GM23338 (cell line): ENCODE measurements at regions not wholly inside any gene's neighbourhood (a gene's known extent, or its start where the extent isn't known, plus 50 kb on each side); places are given as distances from the start of the nearest gene placed in this dataset.

Source experiments
- CREB1 ChIP-seq: fragments of 250-450 bp; sonication (Bioruptor Pico); IDR thresholded peaks from 2 replicates; pipeline ENCODE4 v1.5.0; 2020; ENCODE audit warnings: low read depth, mild to moderate bottlenecking, moderate library complexity
- EZH2 ChIP-seq: fragments of 200-600 bp; sonication (generic); IDR thresholded peaks from one replicate; pipeline ENCODE4 v1.8.0; 2017; ENCODE audit warnings: antibody characterized with exemption, mild to moderate bottlenecking, low read depth; ENCODE audit not compliant: unreplicated experiment
- EZH2phosphoT487 ChIP-seq: fragments of 200-600 bp; sonication (generic); IDR thresholded peaks from one replicate; pipeline ENCODE4 v1.8.1; 2018; ENCODE audit warnings: antibody characterized with exemption; ENCODE audit not compliant: unreplicated experiment
- JUNB ChIP-seq: IDR thresholded peaks from one replicate; pipeline ENCODE4 v1.6.1; 2016; ENCODE audit warnings: antibody characterized with exemption; ENCODE audit not compliant: unreplicated experiment
- NANOG ChIP-seq: IDR thresholded peaks from 2 replicates; pipeline ENCODE4 v1.6.1; 2016; ENCODE audit warnings: antibody characterized with exemption, borderline replicate concordance
- POLR2AphosphoS5 ChIP-seq: IDR thresholded peaks from 2 replicates; pipeline ENCODE4 v1.6.1; 2016; ENCODE audit warnings: antibody characterized with exemption, low read depth
- STAT1 ChIP-seq: IDR thresholded peaks from one replicate; pipeline ENCODE4 v1.6.1; 2016; ENCODE audit warnings: antibody characterized with exemption; ENCODE audit not compliant: unreplicated experiment
- ZNF114 ChIP-seq: fragments of 250-450 bp; sonication (Bioruptor Pico); IDR thresholded peaks from 2 replicates; pipeline ENCODE4 v1.5.0; 2020; ENCODE audit warnings: mild to moderate bottlenecking, moderate library complexity
- ZNF331 ChIP-seq: fragments of 250-450 bp; sonication (Bioruptor Pico); IDR thresholded peaks from 2 replicates; pipeline ENCODE4 v1.5.0; 2020; ENCODE audit warnings: low read depth, mild to moderate bottlenecking, moderate library complexity
- TF ChIP-seq, protein P1 (sequence below), 2 experiments: fragments of 200-600 bp in 1 of 2; sonication (generic) in 1 of 2; conservative IDR thresholded peaks; 2 replicates each; pipeline versions ENCODE4 v1.5.1 to v1.6.1; 2016 to 2017; ENCODE audit warnings: antibody characterized with exemption in 2 of 2, low read depth in 2 of 2, mild to moderate bottlenecking in 2 of 2, moderate library complexity in 1 of 2
- TF ChIP-seq, protein P2 (sequence below): IDR thresholded peaks from one replicate; pipeline ENCODE4 v1.6.1; 2018; ENCODE audit warnings: antibody characterized with exemption; ENCODE audit not compliant: unreplicated experiment
- TF ChIP-seq, protein P3 (sequence below): IDR thresholded peaks from 2 replicates; pipeline ENCODE4 v1.6.1; 2016; ENCODE audit warnings: antibody characterized with exemption
- TF ChIP-seq, protein P4 (sequence below): fragments of 250-450 bp; sonication (Bioruptor Pico); IDR thresholded peaks from 2 replicates; pipeline ENCODE4 v1.5.0; 2020; ENCODE audit warnings: mild to moderate bottlenecking, moderate library complexity

DNA sequence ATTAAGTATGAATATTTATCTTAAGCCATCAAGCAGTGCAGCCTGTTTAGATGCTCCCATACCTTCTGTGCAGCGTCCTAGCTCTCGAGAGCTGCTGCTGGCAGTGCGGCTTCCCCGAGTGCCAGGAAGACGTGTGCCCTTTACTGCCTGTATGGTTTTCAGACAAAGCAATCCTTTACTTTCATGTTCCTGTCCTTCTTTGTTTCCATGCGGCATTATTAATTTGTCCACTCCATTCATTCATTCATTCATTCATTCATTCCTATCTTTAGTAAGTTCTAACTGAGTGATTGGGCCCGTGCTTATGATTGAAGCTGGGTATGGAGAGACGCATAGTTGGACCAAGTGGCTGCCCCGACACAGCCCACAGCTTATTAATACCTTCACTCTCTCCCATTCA, 446.6 kb upstream of the HNRNPA3 start:
- TF ChIP-seq, protein P1, sequence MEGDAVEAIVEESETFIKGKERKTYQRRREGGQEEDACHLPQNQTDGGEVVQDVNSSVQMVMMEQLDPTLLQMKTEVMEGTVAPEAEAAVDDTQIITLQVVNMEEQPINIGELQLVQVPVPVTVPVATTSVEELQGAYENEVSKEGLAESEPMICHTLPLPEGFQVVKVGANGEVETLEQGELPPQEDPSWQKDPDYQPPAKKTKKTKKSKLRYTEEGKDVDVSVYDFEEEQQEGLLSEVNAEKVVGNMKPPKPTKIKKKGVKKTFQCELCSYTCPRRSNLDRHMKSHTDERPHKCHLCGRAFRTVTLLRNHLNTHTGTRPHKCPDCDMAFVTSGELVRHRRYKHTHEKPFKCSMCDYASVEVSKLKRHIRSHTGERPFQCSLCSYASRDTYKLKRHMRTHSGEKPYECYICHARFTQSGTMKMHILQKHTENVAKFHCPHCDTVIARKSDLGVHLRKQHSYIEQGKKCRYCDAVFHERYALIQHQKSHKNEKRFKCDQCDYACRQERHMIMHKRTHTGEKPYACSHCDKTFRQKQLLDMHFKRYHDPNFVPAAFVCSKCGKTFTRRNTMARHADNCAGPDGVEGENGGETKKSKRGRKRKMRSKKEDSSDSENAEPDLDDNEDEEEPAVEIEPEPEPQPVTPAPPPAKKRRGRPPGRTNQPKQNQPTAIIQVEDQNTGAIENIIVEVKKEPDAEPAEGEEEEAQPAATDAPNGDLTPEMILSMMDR (conservative IDR thresholded peaks at IDR 0.05; ENCODE audit: low read depth in 2 of 2): no peak
- no peak for TF ChIP-seq EZH2phosphoT487
- no peak for TF ChIP-seq POLR2AphosphoS5
- TF ChIP-seq, protein P2, sequence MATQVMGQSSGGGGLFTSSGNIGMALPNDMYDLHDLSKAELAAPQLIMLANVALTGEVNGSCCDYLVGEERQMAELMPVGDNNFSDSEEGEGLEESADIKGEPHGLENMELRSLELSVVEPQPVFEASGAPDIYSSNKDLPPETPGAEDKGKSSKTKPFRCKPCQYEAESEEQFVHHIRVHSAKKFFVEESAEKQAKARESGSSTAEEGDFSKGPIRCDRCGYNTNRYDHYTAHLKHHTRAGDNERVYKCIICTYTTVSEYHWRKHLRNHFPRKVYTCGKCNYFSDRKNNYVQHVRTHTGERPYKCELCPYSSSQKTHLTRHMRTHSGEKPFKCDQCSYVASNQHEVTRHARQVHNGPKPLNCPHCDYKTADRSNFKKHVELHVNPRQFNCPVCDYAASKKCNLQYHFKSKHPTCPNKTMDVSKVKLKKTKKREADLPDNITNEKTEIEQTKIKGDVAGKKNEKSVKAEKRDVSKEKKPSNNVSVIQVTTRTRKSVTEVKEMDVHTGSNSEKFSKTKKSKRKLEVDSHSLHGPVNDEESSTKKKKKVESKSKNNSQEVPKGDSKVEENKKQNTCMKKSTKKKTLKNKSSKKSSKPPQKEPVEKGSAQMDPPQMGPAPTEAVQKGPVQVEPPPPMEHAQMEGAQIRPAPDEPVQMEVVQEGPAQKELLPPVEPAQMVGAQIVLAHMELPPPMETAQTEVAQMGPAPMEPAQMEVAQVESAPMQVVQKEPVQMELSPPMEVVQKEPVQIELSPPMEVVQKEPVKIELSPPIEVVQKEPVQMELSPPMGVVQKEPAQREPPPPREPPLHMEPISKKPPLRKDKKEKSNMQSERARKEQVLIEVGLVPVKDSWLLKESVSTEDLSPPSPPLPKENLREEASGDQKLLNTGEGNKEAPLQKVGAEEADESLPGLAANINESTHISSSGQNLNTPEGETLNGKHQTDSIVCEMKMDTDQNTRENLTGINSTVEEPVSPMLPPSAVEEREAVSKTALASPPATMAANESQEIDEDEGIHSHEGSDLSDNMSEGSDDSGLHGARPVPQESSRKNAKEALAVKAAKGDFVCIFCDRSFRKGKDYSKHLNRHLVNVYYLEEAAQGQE: no peak
- TF ChIP-seq EZH2: no peak
- TF ChIP-seq, protein P3, sequence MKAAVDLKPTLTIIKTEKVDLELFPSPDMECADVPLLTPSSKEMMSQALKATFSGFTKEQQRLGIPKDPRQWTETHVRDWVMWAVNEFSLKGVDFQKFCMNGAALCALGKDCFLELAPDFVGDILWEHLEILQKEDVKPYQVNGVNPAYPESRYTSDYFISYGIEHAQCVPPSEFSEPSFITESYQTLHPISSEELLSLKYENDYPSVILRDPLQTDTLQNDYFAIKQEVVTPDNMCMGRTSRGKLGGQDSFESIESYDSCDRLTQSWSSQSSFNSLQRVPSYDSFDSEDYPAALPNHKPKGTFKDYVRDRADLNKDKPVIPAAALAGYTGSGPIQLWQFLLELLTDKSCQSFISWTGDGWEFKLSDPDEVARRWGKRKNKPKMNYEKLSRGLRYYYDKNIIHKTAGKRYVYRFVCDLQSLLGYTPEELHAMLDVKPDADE: no peak
- no peak for TF ChIP-seq CREB1 (CRISPR knock-in tag)
- no peak for TF ChIP-seq JUNB
- no peak for TF ChIP-seq NANOG
- TF ChIP-seq ZNF331 (CRISPR knock-in tag): no peak
- TF ChIP-seq, protein P4, sequence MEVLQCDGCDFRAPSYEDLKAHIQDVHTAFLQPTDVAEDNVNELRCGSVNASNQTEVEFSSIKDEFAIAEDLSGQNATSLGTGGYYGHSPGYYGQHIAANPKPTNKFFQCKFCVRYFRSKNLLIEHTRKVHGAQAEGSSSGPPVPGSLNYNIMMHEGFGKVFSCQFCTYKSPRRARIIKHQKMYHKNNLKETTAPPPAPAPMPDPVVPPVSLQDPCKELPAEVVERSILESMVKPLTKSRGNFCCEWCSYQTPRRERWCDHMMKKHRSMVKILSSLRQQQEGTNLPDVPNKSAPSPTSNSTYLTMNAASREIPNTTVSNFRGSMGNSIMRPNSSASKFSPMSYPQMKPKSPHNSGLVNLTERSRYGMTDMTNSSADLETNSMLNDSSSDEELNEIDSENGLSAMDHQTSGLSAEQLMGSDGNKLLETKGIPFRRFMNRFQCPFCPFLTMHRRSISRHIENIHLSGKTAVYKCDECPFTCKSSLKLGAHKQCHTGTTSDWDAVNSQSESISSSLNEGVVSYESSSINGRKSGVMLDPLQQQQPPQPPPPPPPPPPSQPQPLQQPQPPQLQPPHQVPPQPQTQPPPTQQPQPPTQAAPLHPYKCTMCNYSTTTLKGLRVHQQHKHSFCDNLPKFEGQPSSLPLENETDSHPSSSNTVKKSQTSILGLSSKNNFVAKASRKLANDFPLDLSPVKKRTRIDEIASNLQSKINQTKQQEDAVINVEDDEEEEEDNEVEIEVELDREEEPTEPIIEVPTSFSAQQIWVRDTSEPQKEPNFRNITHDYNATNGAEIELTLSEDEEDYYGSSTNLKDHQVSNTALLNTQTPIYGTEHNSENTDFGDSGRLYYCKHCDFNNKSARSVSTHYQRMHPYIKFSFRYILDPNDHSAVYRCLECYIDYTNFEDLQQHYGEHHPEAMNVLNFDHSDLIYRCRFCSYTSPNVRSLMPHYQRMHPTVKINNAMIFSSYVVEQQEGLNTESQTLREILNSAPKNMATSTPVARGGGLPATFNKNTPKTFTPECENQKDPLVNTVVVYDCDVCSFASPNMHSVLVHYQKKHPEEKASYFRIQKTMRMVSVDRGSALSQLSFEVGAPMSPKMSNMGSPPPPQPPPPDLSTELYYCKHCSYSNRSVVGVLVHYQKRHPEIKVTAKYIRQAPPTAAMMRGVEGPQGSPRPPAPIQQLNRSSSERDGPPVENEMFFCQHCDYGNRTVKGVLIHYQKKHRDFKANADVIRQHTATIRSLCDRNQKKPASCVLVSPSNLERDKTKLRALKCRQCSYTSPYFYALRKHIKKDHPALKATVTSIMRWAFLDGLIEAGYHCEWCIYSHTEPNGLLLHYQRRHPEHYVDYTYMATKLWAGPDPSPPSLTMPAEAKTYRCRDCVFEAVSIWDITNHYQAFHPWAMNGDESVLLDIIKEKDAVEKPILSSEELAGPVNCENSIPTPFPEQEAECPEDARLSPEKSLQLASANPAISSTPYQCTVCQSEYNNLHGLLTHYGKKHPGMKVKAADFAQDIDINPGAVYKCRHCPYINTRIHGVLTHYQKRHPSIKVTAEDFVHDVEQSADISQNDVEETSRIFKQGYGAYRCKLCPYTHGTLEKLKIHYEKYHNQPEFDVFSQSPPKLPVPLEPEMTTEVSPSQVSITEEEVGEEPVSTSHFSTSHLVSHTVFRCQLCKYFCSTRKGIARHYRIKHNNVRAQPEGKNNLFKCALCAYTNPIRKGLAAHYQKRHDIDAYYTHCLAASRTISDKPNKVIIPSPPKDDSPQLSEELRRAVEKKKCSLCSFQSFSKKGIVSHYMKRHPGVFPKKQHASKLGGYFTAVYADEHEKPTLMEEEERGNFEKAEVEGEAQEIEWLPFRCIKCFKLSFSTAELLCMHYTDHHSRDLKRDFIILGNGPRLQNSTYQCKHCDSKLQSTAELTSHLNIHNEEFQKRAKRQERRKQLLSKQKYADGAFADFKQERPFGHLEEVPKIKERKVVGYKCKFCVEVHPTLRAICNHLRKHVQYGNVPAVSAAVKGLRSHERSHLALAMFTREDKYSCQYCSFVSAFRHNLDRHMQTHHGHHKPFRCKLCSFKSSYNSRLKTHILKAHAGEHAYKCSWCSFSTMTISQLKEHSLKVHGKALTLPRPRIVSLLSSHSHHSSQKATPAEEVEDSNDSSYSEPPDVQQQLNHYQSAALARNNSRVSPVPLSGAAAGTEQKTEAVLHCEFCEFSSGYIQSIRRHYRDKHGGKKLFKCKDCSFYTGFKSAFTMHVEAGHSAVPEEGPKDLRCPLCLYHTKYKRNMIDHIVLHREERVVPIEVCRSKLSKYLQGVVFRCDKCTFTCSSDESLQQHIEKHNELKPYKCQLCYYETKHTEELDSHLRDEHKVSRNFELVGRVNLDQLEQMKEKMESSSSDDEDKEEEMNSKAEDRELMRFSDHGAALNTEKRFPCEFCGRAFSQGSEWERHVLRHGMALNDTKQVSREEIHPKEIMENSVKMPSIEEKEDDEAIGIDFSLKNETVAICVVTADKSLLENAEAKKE: no peak
- no peak for TF ChIP-seq ZNF114 (CRISPR knock-in tag)
- TF ChIP-seq STAT1: no peak
